Activated T-cell treated with anti-CD3 and anti-CD28 coated beads for 4 hours (primary cell): ENCODE measurements at regions not wholly inside any gene's neighbourhood (a gene's known extent, or its start where the extent isn't known, plus 50 kb on each side); places are given as distances from the start of the nearest gene placed in this dataset.
"Not testable (repeated sequence)": the region's sequence is repeated elsewhere in the genome, so short reads cannot be mapped to it uniquely, and the experiment has no call there.

Source experiments
- DNase-seq: peaks from one replicate; pipeline ENCODE4 v3.0.0-alpha.2; 2020

DNA sequence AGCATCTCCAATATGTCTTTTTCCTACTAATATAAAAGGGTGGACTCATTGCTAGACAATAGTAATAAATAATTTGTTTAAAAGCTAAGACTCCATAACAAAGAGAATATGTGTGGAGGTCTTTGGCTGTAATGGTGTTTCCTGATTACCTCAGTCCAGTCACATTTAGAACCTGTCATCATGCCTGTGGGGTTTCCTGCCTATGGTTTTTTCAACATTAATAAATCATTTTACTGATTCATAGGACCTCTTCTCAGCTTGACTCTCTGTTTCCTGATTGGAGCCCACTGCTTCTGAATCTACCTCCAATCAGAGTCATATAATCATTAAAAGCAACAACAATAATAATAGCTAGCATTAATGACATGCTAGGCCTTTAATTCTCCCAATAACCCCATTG lies 52.4 kb upstream of the GNAI1 start:
- DNase-seq: no peak

DNA sequence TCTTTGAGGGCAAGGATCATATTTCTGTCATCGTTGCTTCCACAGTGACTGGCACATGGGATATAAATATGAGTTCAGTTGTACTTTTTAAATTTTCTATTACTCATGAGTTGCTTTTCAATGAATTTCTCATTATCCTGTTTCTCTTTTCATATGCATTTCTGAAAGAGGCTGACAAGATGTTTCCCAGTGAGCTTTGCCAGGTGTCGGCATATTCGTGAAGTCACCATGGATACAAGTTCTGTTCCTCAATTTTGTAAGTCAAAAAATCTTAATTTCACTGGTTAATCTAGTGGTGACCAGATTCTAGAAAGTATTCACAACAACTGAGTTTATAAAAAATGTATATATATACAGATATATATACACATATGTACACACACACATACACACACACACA lies 55.7 kb upstream of the GNAI1 start:
- DNase-seq: no peak

DNA sequence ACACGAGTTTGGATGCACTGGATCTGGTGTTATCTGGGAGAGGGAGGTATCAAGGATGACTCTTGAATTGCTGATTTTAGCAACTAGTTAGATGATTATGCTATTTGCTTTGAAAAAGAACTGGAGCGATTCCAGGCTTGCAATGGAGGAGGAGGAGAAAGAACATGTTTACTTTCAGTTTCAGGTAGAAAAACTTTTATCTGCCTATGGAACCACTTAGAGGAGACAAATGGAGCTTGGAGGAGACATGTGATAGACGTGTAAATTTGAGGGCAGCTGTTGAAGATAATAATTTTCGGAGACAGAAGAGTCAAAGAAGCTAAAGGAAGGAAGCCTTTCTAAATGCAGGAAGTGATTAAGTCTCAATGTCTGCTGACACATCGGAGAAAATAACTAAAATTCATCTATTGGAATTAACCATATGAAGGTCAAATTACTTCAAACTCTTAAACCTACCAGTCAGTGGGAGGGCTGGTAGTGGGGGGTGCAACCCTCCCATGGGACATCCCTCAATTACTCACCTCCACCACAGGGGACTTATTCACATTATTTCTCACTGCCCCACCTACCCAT lies 56.4 kb upstream of the GNAI1 start:
- no peak for DNase-seq

DNA sequence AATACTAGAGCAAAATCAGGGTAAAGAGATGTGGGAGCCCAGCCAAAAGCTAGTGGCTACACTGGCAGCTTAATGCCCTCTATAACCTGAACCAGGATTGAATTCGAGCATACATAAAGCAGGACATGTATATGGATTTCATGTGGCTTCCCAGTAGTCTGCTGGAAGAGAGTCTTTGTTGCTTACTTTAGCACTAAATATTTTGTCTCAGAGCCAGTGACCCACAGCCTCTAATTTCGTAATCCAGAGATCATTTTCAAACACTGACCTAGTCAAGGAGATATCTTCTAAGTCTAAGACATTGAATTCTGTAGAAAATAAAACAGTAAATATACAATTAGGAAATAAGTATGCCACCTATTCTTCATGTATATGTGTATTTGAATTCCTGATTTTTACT lies 64.2 kb upstream of the GNAI1 start:
- DNase-seq: no peak

DNA sequence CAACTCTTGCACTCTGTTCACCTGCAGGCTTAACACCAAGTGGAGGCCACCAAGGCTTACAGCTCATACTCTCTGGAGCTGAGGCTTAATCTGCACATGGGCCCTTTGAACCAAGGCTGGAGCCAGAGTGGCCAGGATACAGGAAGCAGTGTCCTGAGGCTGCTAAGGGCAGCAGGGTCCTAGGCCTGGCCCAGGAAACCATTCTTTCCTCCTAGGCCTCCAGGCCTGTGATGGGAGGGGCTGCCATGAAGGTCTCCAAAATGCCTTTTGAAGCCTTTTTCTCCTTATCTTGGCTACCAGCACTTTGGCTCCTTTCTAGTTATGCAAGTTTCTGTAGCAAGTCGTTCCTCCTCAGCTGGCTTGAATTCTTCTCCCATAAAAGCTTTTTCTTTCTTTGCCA lies 68.0 kb upstream of the GNAI1 start:
- DNase-seq: no peak

DNA sequence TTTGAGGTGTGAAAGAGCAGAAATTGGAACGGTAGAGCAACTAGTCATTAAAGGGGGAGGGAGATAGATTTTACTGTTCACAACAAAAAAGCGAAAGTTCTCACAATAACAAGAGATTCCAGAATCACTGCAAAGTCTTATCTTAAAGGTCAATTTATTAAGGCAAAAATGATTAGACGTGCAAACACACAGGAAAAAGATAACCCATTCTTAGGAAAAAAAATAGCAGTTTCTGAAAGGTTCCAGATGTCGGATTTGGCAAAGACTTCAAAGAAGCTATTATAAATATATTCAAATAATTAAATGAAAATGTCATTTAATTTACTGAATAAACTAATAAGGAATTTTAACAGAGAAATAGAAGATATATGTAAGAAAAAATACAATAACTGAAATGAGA lies 70.8 kb upstream of the GNAI1 start:
- DNase-seq: no peak

DNA sequence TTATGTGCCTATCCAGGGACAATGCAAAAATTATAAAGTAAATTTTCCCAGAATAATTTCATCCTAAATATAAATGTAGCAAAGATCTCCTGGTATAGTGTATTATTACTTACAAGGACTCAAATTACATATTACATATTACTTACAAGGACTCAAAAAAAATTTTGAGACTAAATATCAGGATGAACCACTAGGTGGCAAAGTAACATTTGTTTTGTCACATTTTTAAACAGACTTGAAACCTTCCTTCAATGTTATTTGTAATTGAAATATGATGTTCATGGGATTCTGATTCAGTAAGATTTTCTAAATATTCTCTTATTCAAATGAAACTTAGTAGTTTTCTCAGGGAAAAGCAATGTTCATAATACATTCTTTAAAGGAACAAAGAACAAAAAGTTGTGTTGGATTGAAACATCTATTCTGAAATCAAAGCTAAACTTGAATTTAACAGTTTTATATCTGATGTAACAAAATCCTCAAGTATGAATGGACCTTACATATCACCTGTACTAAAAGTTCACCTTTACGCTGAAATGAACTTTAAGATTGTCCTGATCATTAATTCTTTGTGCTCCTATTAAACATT lies 74.3 kb upstream of the GNAI1 start:
- no peak for DNase-seq

DNA sequence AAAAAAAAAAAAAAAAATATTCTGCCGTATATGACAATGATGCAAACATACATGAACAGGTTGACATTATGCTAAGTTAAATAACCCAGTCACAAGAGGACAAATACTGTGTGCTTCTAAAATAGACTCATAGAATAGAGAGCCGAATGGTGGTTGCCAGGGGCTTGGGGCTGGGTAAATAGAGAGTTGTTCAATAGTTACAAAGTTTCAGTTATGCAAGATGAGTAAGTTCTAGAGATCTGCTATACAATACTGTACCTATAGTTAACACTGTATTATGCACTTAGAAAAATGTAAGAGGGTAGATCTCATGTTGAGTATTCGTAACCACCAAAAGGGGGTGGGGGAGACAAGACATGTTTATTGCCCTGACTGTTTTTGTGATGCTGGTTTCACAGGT lies 77.1 kb upstream of the GNAI1 start:
- DNase-seq: no peak

DNA sequence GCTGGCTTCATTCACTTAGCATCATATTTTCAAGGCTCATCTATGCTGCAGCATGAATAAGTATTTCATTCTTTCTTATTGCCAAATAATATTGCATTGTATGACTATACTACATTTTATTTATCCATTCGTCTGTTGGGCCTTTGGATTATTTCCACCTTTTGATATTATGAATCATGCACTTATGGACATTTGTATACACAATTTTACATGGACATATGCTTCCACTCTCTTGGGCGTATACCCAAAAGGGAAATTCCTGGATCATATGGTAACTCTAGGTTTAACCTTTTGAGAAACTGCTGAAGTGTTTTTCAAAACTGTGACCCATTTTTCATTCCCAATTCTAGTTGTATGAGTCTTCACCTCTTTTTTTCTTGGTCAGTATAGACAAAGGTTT lies 80.3 kb upstream of the GNAI1 start:
- DNase-seq: no peak

DNA sequence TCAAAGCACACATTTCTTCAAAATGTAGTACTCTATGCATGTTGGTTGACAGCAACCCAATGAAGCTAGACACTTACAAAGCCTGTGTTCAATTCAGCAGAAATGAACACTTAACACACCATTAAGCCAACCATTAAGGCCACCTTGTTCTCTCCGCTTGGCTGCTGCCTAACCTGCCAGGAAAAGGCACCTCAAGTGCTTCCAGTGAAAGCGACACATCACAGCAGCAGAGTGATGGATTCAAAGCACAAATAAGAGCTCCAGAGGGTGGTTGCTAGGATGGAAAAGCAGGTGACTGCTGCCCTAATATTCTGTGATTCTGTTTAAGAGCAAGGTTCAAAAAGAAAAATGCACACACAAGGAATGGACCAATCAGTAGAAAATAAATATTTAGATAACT lies 81.5 kb upstream of the GNAI1 start:
- no peak for DNase-seq

DNA sequence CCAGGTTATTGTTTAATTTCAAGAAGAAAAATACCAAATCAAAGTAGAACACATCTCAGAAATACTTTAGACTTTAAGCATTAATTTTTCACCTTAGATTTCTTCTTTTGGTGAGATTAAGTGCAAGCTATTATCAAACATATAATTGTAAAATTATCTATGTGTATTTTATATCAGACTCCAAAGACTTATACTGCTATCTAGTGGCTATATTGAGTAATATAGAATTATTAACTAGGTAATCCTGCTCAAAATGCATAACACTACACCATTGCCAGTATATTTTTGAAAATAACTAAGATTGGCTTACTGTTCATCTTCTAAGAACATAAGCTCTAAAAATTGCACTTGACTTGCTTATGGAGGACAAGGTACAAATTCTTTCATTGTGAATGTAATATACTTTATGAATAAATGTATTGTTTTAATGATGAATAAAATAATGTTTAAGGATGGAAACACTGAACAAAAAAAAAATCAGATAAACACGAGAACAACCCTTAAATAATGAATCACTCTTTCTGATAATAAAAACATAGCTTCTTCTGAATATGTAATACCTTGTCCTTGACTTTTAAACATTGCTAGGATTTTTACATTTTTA lies 86.7 kb upstream of the GNAI1 start:
- no peak for DNase-seq

DNA sequence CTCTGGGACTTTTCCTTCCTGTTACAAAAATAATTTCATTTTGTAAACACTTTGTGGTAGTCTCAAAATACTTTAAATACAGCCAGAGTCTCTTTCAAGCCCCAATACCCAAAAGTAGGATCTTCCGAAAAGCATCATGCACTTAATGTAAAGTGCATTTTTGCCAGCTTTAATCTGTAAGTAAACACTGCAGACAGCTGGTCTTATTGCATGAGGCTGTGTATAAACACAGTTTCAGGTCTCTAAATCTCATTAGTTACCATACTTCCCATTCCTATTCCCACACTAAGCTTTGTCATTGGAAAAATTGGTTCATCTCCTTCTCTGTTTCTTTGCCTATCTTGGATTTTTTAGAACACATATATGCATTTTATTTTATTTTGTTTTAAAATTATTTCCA lies 87.6 kb upstream of the GNAI1 start:
- no peak for DNase-seq

DNA sequence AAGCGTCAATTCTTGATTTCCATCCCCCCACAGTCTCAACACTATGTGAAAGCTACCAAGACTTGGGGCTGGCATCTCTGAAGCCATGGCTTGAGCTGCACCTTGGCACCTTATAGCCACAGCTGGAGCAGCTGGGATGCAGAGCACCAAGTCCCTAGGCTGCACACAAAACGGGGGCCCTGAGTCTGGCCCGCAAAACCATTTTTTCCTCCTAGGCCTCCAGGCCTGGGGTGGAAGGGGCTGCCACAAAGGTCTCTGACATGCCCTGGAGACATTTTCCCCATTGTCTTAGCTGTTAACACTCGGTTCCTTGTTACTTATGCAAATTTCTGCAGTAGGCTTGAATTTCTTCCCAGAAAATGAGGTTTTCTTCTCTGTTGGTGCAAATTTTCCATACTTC lies 89.8 kb upstream of the GNAI1 start:
- no peak for DNase-seq

DNA sequence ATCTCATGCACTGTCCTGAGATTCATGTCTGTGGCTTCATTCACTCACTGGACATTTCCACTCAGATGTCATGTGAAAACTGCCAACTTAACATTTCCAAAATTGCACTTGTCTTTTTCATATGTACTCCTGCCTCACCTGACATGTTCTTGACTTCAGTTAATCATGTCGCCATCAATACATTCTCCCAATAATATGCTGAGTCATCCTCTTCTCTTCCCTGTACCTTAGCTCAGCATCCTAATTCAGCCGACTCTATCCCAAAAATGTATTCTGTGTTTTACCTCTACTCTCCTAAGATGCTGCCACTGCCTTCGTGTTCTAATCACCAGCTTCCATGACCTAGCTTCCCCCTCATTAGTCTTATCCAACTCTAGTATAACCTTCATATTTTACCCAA lies 93.9 kb upstream of the GNAI1 start:
- DNase-seq: no peak

DNA sequence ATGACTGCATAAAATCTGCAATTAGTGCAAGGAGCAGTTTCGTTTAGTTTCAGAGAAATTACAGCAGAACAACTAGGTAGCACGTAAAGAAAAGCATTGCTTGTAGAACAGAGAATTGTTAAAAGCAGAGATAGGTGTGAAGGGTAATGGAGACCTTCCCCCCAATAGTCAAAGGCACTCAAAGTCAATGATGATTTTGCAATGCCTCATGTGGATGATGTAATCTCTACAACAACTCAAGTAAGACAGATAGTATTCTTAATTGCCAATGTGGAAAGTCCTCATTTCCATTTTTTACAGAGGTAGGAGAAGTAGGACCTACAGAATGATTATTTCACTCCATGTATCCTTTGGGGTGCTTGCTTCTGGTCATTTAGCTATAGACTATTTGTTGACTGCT lies 94.3 kb upstream of the GNAI1 start:
- no peak for DNase-seq

DNA sequence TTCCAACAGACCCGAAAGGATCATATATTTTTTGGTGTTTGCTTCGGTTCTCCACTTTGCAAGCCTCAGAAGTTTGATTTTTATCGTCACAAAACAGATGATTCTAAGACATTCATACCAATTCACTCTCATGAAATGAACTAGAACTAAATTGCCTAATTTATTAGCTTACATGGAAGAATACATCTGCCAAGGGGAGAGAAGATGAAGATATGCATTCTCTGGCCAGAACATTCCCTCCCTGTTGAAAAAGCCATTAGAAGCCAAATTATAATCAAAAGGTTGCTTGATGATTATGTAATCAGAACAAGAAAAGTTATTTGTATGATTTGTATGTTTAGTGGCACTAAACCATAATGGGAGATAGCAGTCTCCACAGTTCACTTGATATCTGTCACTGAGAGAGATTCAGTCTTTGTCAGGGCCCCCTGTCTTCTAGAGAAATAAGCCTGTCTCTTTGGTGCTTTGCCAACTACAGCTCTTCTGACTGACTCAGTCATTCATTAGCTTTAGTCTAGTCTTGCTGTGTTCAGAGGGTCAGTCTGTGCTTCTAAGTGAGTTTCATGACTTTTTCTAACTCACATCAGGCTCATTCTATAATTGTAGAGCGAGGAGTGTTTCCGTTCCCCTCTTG lies 95.3 kb upstream of the GNAI1 start:
- DNase-seq: no peak

DNA sequence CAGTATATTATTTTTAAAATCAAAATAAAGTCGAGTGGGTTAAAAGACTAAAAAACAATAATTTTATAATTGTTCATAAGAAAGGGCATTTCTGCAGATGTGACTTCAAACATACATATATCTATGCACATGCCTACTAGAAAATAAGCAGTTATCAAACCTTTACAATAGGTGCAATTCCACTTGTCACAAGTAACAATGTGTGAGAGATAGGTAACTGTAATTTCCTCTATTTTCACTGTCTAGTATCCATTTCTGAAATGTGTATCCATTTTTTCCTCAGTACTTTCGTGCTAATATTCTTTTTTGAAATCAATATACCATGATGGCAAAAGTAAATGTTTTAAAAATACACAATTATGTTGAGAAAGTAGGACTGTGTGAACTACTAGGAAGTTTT lies 96.9 kb upstream of the GNAI1 start:
- no peak for DNase-seq

DNA sequence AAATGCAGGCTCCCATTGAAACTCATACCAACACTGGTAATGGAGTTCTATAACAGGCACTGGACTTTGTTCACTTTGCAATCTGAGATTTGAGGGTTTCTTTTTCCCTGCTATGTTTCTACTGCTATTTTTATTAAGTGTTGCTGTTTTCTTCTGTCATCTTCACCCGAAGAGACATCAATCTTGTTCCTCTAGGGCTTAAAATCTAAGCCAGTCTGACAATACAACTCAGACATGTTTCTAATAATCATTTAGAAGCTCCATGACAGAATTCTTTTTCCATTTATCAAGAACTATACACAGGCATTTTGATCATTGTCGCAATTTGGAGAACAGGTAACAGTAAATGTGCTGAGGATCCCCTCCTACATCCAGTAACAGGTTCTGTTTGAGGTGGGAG lies 98.5 kb upstream of the GNAI1 start:
- DNase-seq: no peak

DNA sequence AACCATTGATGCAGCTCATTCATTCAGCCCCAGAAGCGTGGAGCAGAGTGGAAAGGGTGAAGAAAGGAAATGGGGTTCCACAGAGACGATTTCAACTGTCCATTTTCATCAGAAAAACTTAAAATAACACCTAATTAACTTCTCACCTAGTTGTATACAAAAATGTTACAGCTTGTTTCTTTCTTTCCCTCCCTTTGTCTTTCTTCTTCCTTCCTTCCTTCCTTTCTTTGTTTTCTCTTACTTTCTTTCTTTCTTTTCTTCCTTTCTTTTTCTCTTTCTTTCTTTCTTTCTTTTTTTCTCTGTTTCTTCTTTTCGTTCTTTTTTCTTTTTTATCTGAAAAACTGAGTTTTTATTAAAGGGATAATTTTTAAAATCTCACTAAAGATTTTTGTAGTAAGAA lies 105.9 kb upstream of the GNAI1 start:
- DNase-seq: no peak

DNA sequence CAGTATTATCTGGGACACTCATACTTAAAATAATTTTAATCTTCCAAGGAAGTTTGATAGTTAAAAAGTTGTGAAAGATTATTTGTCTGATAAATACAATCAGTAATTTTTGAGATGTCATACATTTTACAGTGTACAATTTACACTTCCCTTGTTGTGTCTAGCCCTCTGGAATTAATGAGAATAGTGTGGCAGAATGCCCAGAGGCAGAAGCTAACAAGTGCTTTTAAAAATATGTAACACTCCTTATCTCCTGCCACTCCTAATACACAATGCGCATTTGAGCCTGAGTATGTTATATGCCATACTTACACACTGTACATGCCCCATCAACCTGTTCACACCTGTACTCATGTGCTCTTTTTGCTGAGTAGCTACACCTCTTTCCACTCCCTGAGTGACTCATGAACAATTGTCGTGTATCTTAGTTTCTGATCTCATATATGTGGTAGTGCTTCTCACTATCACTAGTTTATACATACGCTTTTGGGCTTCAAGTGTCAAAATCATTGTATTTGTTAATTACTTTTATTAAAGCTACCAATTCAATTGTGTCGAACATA lies 106.9 kb upstream of the GNAI1 start:
- DNase-seq: no peak

DNA sequence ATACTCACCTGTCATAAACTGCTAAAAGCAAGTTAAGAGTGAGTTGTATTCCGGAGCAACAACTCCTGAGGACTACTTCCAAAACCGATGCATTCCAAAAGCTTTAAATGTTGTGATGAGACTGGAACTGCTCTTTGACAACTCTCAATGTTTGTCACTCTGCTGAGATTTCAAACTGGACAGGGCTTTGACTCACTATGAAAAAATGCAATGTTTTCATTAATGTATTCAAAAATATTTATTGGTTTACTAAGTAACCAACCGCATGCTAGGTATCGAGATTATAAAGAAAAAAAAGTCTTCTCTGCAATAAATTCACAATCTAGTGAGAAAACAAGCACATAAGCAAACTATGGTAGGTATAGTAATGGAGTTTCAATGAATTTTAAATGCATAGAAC lies 107.9 kb upstream of the GNAI1 start:
- DNase-seq: no peak

DNA sequence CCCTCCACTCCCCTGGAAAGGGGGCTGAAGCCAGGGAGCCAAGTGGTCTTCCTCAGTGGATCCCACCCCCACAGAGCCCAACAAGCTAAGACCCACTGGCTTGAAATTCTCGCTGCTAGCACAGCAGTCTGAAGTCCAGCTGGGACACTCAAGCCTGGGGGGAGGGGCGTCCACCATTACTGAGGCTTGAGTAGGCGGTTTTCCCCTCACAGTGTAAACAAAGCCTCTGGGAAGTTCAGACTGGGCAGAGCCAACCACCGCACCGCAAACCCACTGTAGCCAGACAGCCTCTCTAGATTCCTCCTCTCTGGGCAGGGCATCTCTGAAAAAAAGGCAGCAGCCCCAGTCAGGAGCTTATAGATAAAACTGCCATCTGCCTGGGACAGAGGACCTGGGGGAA lies 114.4 kb upstream of the GNAI1 start:
- DNase-seq: not testable (repeated sequence)

DNA sequence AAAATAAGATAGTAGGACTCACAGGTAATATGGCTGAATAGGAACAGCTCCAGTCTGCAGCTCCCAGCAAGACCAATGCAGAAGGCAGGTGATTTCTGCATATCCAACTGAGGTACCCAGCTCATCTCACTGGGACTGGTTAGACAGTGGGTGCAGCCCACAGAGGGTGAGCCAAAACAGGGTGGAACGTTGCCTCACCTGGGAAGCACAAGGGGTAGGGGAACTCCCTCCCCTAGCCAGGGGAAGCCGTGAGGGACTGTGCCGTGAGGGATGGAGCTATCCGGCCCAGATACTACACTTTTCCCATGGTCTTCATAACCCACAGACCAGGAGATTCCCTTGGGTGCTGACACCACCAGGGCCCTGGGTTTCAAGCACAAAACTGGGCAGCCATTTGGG lies 114.8 kb upstream of the GNAI1 start:
- not testable (repeated sequence) for DNase-seq
